Motor neuron (in vitro differentiated cells): ENCODE measurements at regions not wholly inside any gene's neighbourhood (a gene's known extent, or its start where the extent isn't known, plus 50 kb on each side); places are given as distances from the start of the nearest gene placed in this dataset.

Experiments
- ATAC-seq, 8 experiments: fragments of 200-7000 bp; cut with Tn5 transposase; replicated peaks in 6 of 8; 2 replicates each; pipeline ENCODE4 v1.8.0; 2021; ENCODE audit warnings: mild to moderate bottlenecking in 8 of 8, moderate library complexity in 8 of 8
- H3K27ac ChIP-seq, 2 donors: fragments of 250-450 bp; sonication (Bioruptor Pico); 2 replicates each; pipeline ENCODE4 v1.9.0; 2021; ENCODE audit warnings: antibody characterized with exemption in 2 of 2, mild to moderate bottlenecking in 2 of 2, moderate library complexity in 1 of 2
- H3K4me1 ChIP-seq, 2 donors: fragments of 250-450 bp; sonication (Bioruptor Pico); replicated peaks in 1 of 2; 2 replicates each; pipeline ENCODE4 v1.6.1; 2021; ENCODE audit warnings: antibody characterized with exemption in 2 of 2, mild to moderate bottlenecking in 2 of 2, moderate library complexity in 1 of 2
- H3K4me3 ChIP-seq, 5 donors: fragments of 250-450 bp; sonication (Bioruptor Pico); 2 replicates each; pipeline ENCODE4 v1.9.0; 2021; ENCODE audit warnings: antibody characterized with exemption in 5 of 5, mild to moderate bottlenecking in 5 of 5, moderate library complexity in 4 of 5
- WGBS, 10 experiments: fragments of 450-650 bp; shearing (Covaris generic); methylation state at CpG; one replicate each; pipeline ENCODE4 v1.0.0; 2022; 5-methylcytosine and 5-hydroxymethylcytosine counted together
- in situ Hi-C, 9 experiments: fragments of 400-800 bp; cut with MboI; loops; one replicate each; pipeline ENCODE4 v1.15.0; 2021; ENCODE audit warnings: low sequenced_read_pairs in 9 of 9, low pct_unique_long_range_greater_than_20kb in 2 of 9; ENCODE audit not compliant: unreplicated experiment in 9 of 9

- in situ Hi-C loops = no loop called here
- WGBS, 10 experiments = 58 to 100% (median 88%) methylated on average over 1 to 3 of the region's 3 CpGs; no CpG with 5 or more reads in 1 of the 10 experiments
- no peak for ATAC-seq
- H3K4me1 ChIP-seq = no peaks in the 10 kb centered on the region
- no peak overlapping the region for H3K4me3 ChIP-seq
- no peak overlapping the region for H3K27ac ChIP-seq
Measured at GRCh38 chr6:141624301-141624700, 508.4 kb upstream of the GJE1 start.

GRCh38 chr6:141618180-141618581 is 514.5 kb upstream of the GJE1 start:
- no peak for ATAC-seq
- in situ Hi-C loops = no loop called here
- Histone ChIP-seq H3K27ac (no peak overlapping the region), H3K4me1 (no peaks in the 10 kb centered on the region), H3K4me3 (no peak overlapping the region)
- no CpG with 5 or more reads among the region's 31 CpGs for WGBS, 10 experiments

GRCh38 chr6:141610741-141611140 is 522.0 kb upstream of the GJE1 start:
- H3K4me1 ChIP-seq = no peaks in the 10 kb centered on the region
- in situ Hi-C loops = no loop called here
- peak in 3 of 8 experiments; percentile 32 to 72 (median 70) for ATAC-seq
- no peak overlapping the region for H3K27ac ChIP-seq
- WGBS, 10 experiments = 33 to 96% (median 70%) methylated on average over 2 to 5 of the region's 5 CpGs; no CpG with 5 or more reads in 2 of the 10 experiments
- no peak overlapping the region for H3K4me3 ChIP-seq

DNA sequence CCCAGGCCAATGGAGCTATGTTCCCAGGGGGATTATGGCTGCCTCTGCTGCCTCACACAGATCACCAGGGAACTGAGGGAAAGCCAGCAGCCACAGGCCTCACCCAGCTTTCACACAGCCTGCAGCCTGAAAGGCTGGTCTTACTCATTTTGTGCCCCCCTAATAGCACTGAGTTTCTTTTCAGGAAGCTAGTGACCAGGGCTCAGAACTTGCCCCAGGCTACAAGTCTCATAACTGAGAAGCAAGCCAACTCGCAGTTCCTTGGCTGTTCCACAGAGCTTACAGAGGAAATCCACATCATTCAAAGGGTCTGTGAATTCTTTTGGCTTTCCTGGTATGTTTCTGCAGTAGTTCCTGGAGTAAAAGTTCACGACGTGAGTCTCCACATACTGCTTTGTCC is 524.8 kb upstream of the GJE1 start:
- ATAC-seq = no peak
- in situ Hi-C loops = no loop called here
- Histone ChIP-seq H3K27ac (no peak overlapping the region), H3K4me3 (no peak overlapping the region), H3K4me1 (no peaks in the 10 kb centered on the region)
- 63 to 100% (median 85%) methylated on average over 1 to 3 of the region's 3 CpGs; no CpG with 5 or more reads in 3 of the 10 experiments for WGBS, 10 experiments

GRCh38 chr6:141598487-141598886 is 534.2 kb upstream of the GJE1 start:
- H3K27ac ChIP-seq = no peak overlapping the region
- ATAC-seq = peak in 2 of 8 experiments; percentile 61 to 77
- in situ Hi-C loops = no loop called here
- H3K4me1 ChIP-seq = no peaks in the 10 kb centered on the region
- no peak overlapping the region for H3K4me3 ChIP-seq

GRCh38 chr6:141594874-141595273 is 537.9 kb upstream of the GJE1 start:
- no peaks in the 10 kb centered on the region for H3K4me1 ChIP-seq
- H3K4me3 ChIP-seq = no peak overlapping the region
- no peak overlapping the region for H3K27ac ChIP-seq
- no peak for ATAC-seq
- in situ Hi-C loops = no loop called here

DNA sequence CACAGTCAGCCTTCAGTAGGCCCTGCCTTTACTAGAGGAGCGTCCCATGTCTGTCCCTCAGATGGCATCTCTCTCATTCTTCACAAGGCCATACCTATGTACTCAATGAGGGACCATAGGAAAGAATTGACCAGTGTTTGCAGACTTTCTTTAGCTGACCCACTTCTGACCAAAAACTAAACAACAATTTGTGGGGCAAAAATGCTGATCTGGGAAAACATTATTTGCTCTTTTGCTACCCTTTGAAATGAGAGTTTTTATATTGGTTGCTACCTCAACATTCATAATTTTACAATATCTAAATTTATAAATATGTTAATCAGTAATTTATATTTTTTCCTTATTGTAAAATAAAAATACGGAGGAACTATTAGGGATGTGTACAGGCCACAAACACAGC is 539.4 kb upstream of the GJE1 start:
- Histone ChIP-seq H3K27ac (no peak overlapping the region), H3K4me3 (no peak overlapping the region), H3K4me1 (no peaks in the 10 kb centered on the region)
- no peak for ATAC-seq
- in situ Hi-C loops = no loop called here
- 88 to 100% (median 93%) methylated on average over 1 to 2 of the region's 2 CpGs; no CpG with 5 or more reads in 1 of the 10 experiments for WGBS, 10 experiments

DNA sequence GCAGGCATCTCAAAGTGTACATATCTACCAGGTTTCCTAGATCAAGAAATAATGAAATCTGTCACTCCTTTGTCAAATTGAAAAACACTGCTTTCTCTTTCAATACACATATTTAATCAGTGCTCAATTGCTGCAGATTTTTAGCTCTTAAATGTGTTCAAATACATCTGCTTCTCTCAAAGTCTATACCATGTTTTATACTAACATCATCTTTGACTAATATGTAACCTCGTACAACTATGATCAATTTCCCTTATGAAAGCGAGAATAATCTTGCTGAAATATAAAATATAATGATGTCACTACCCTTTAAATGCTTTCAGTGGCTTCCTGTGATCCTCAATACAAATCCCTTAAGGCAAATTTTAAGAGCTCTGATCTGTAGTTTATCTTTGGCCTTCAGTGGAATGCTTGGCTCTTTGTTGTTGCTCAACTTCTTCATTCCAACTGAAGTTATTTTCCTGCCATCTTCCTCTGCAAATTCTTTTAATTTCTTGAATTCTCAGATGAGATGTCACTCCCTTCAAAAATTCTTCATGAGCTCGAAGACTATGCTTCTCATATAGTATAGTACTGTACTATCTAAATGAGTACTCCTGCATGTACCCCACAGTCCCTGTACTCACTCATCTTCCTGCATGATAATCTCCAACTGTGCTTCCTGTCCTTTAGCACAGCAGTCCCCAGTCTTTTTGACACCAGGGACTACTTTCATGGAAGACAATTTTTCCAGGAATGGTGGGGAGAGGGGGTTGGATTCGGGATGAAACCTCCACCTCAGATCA is 545.1 kb upstream of the GJE1 start:
- 20 to 100% (median 80%) methylated on average over 2 to 4 of the region's 4 CpGs for WGBS, 10 experiments
- H3K4me3 ChIP-seq = no peak overlapping the region
- no peaks in the 10 kb centered on the region for H3K4me1 ChIP-seq
- H3K27ac ChIP-seq = no peak overlapping the region
- in situ Hi-C loops = no loop called here
- ATAC-seq = no peak

GRCh38 chr6:141580988-141581552 is 551.7 kb upstream of the GJE1 start:
- ATAC-seq = peak in 7 of 8 experiments; percentile 52 to 78 (median 70)
- in situ Hi-C loops = no loop called here

GRCh38 chr6:141580131-141580530 is 552.6 kb upstream of the GJE1 start:
- Histone ChIP-seq H3K4me1 (no peaks in the 10 kb centered on the region), H3K4me3 (no peak overlapping the region), H3K27ac (no peak overlapping the region)
- in situ Hi-C loops = no loop called here
- ATAC-seq = no peak
- WGBS, 10 experiments = 93 to 100% (median 95%) methylated on average over 3 to 4 of the region's 4 CpGs; no CpG with 5 or more reads in 2 of the 10 experiments

More at GRCh38 chr6:141580988-141581552, 551.7 kb upstream of the GJE1 start:
- WGBS, 10 experiments = 50 to 100% (median 83%) methylated on average over 1 to 2 of the region's 2 CpGs; no CpG with 5 or more reads in 1 of the 10 experiments
- Histone ChIP-seq H3K27ac (no peak overlapping the region), H3K4me1 (no peaks in the 10 kb centered on the region), H3K4me3 (no peak overlapping the region)

DNA sequence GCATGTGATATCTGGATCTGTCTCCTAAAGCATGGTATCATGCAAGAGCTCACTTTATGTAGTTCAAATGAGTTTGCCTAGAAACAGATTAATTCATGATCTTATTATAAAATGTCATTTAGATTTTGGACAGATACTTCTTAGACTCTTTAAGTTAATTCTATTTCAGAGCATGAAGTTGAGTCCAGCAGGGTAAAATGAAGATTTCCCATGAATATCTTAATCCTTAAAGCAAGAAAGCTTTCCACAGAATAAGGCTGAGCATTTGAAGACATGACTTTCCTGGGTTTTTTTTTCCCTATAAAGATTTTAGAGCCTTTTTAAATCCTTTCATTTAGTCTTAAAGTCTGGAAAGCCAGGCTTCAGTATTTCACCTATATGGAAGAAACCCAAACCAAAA is 556.0 kb upstream of the GJE1 start:
- Histone ChIP-seq H3K4me3 (no peak overlapping the region), H3K4me1 (no peaks in the 10 kb centered on the region), H3K27ac (no peak overlapping the region)
- in situ Hi-C loops = no loop called here
- no peak for ATAC-seq

GRCh38 chr6:141562851-141563763 is 569.6 kb upstream of the GJE1 start:
- in situ Hi-C loops = no loop called here
- peaks cover 12 to 14% of the 10 kb centered on the region in 2 donors for H3K4me1 ChIP-seq
- WGBS, 10 experiments = 1 to 23% (median 10%) methylated on average over 3 to 11 of the region's 11 CpGs
- no peak overlapping the region for H3K4me3 ChIP-seq
- no peak overlapping the region for H3K27ac ChIP-seq
- peak; percentile 89 to 95 (median 92) for ATAC-seq

DNA sequence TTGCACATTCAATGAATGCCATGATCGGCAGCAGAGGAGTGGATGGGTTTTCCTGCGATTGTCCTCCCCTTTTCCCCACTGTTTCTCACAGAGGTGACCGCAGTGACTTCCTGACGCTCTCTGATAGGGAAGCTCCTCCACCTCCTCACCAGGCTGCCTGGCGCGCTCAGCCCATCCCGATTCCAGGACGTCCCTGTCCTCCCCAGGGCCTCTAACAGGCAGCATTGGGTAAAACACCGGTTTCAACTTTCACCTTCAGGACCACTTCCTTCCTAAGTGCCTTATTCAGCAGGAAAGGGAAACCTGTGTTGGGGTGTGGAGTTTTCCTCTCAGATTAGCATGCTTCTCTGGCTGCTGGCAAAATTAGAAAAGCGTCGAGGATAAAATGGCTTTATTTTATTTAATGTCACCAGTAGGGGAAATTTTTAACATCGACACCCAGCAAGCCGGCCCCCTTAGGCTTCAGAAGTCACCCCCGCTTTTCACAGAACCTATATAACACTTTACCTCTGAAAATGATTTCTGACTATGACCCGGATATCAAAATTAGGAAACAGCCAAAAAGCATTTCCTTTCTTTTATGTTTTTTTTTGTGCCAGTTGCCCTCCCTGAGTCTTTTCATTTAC is 570.4 kb upstream of the GJE1 start:
- WGBS, 10 experiments = 0 to 75% (median 49%) methylated on average over 3 to 13 of the region's 15 CpGs
- H3K27ac ChIP-seq = no peak overlapping the region

More for the DNA sequence above, 570.4 kb upstream of the GJE1 start:
- Histone ChIP-seq H3K4me3 (no peak overlapping the region), H3K4me1 (peaks cover 12 to 14% of the 10 kb centered on the region in 2 donors)
- in situ Hi-C loops = no loop called here
- peak in 3 of 8 experiments; percentile 28 to 51 (median 37) for ATAC-seq
